Heart left ventricle (tissue), 16 donors: ENCODE measurements at regions not wholly inside any gene's neighbourhood (a gene's known extent, or its start where the extent isn't known, plus 50 kb on each side); places are given as distances from the start of the nearest gene placed in this dataset.
"Not testable (repeated sequence)": the region's sequence is repeated elsewhere in the genome, so short reads cannot be mapped to it uniquely, and the experiment has no call there.

Experiments used
- ATAC-seq, 4 donors: fragments of 200-7000 bp; cut with Tn5 transposase; one replicate each; pipeline ENCODE4 v1.9.1; 2020 to 2022; ENCODE audit warnings: moderate library complexity in 4 of 4, mild to moderate bottlenecking in 3 of 4, moderate number of reproducible peaks in 1 of 4
- DNase-seq, 5 donors: peaks; one replicate each; pipeline ENCODE4 v3.0.0-alpha.2; 2020
- H3K27ac ChIP-seq, 12 donors: fragments of 200-600 bp; sonication (generic) in 4 of 12; one replicate each; pipeline versions ENCODE4 v1.5.0 to v1.8.0; 2016 to 2022; ENCODE audit warnings: mild to moderate bottlenecking in 2 of 12
- H3K27me3 ChIP-seq, 9 donors: fragments of 200-600 bp; sonication (generic) in 2 of 9; one replicate each; pipeline versions ENCODE4 v1.5.1 to v1.8.0; 2016 to 2022; ENCODE audit warnings: mild to moderate bottlenecking in 3 of 9
- H3K36me3 ChIP-seq, 9 donors: fragments of 200-600 bp; sonication (generic) in 2 of 9; one replicate each; pipeline versions ENCODE4 v1.5.0 to v1.8.0; 2018 to 2022; ENCODE audit warnings: mild to moderate bottlenecking in 2 of 9
- H3K4me1 ChIP-seq, 12 donors: fragments of 200-600 bp; sonication (generic) in 4 of 12; one replicate each; pipeline versions ENCODE4 v1.5.0 to v1.8.0; 2016 to 2022; ENCODE audit warnings: mild to moderate bottlenecking in 3 of 12
- H3K4me3 ChIP-seq, 12 donors: fragments of 200-600 bp; sonication (generic) in 4 of 12; one replicate each; pipeline versions ENCODE4 v1.5.0 to v1.8.0; 2017 to 2022; ENCODE audit warnings: mild to moderate bottlenecking in 9 of 12, moderate library complexity in 4 of 12
- H3K9me3 ChIP-seq, 12 donors: fragments of 200-600 bp; sonication (generic) in 4 of 12; one replicate each; pipeline versions ENCODE4 v1.5.0 to v1.8.0; 2016 to 2022; ENCODE audit warnings: mild to moderate bottlenecking in 1 of 12
- CTCF ChIP-seq, 12 donors: fragments of 200-600 bp; sonication (generic) in 4 of 12; IDR thresholded peaks; one replicate each; pipeline versions ENCODE4 v1.5.0 to v1.8.0; 2018 to 2022; ENCODE audit warnings: antibody characterized with exemption in 12 of 12, mild to moderate bottlenecking in 5 of 12
- POLR2A ChIP-seq, 2 donors: fragments of 450-650 bp; IDR thresholded peaks; one replicate each; pipeline ENCODE4 v1.6.1; 2017; ENCODE audit warnings: antibody characterized with exemption in 2 of 2, mild to moderate bottlenecking in 2 of 2, moderate library complexity in 2 of 2
- WGBS, 4 donors: extraction: QIAGEN DNeasy Blood & Tissue Kit in 2 of 4; methylation state at CpG; one replicate each; pipeline versions ENCODE4 v1.1.5 to v1.1.7; 2013 to 2018; 5-methylcytosine and 5-hydroxymethylcytosine counted together
- intact Hi-C, 10 donors: fragments of 100-400 bp; cut with DNase I; formaldehyde crosslinking; loops; one replicate each; pipeline versions ENCODE4 v1.11.1 to v1.14.2; 2022
- donor health status: ischemic (EF 13 %, LVEDD 7.1; RV severe dilation, severe dysfunction).
- donor health status: healthy with polysubstance abuse.
- donor health status: DM: no; HTN: yes; CAD: no.
- donor health status: DM: no; HTN: no; CAD: no.
- donor health status: ischemic (EF 25% LVEDD 6.9; RV normal size, moderate dysfunction).
- donor health status: ischemic (EF 25% LVEDD 5.7; RV mildly dilated, moderate dysfunction).
- donor health status: healthy.
- donor health status: DM: yes; HTN: yes; CAD: no.
- donor health status: ischemic (EF 35%, LVEDD 5.7; RV mildly dilated, moderate dysfunction).
- donor health status: nonischemic (EF 11% LVEDD 7.7; RV severe dilation, severe dysfunction).
- donor health status: DM: yes; HTN: yes; CAD: no.
- donor health status: PGD.
- donor health status: ischemic (EF 29% LVEDD 5.4; RV normal size, mild dysfunction).
- donor health status: nonischemic (EF 23%, LVEDD 6.1; RV moderate dilation, normal function).

GRCh38 chr11:38711110-38711509, 2113.1 kb upstream of the RAG2 start:
- H3K9me3 ChIP-seq: no peaks in the 10 kb centered on the region
- H3K36me3 ChIP-seq: no peaks in the 10 kb centered on the region
- H3K27me3 ChIP-seq: no peaks in the 10 kb centered on the region
- no peak overlapping the region for H3K27ac ChIP-seq
- ATAC-seq (no peak), DNase-seq (no peak)
- H3K4me1 ChIP-seq: no peaks in the 10 kb centered on the region
- intact Hi-C loops: no loop called here
- H3K4me3 ChIP-seq: no peak overlapping the region
- TF ChIP-seq POLR2A (IDR thresholded peaks at IDR 0.05) (no peak), CTCF (IDR thresholded peaks at IDR 0.05) (no peak)

- H3K4me1 ChIP-seq: no peaks in the 10 kb centered on the region
- intact Hi-C loops: no loop called here
- no peaks in the 10 kb centered on the region for H3K36me3 ChIP-seq
- H3K9me3 ChIP-seq: no peaks in the 10 kb centered on the region
- no peaks in the 10 kb centered on the region for H3K27me3 ChIP-seq
- 73 to 78% (median 76%) methylated on average over 5 of the region's 5 CpGs for WGBS, 4 donors
- TF ChIP-seq CTCF (IDR thresholded peaks at IDR 0.05) (no peak), POLR2A (IDR thresholded peaks at IDR 0.05) (no peak)
- no peak overlapping the region for H3K4me3 ChIP-seq
- no peak for DNase-seq
- no peak for ATAC-seq
- no peak overlapping the region for H3K27ac ChIP-seq
These were observed 2112.2 kb upstream of the RAG2 start for GRCh38 chr11:38710262-38710661.

- no peak for ATAC-seq
- no peak overlapping the region for H3K4me3 ChIP-seq
- H3K36me3 ChIP-seq: no peaks in the 10 kb centered on the region
- DNase-seq: no peak
- TF ChIP-seq CTCF (IDR thresholded peaks at IDR 0.05) (no peak), POLR2A (IDR thresholded peaks at IDR 0.05) (no peak)
- H3K27ac ChIP-seq: no peak overlapping the region
- 52 to 69% (median 55%) methylated on average over 2 of the region's 2 CpGs for WGBS, 4 donors
- intact Hi-C loops: no loop called here
- H3K9me3 ChIP-seq: peaks cover 0 to 5% (median 0%) of the 10 kb centered on the region in 12 donors
- no peaks in the 10 kb centered on the region for H3K4me1 ChIP-seq
- H3K27me3 ChIP-seq: no peaks in the 10 kb centered on the region
These were observed 2102.1 kb upstream of the RAG2 start for GRCh38 chr11:38700111-38700510.

- no peak overlapping the region for H3K27ac ChIP-seq
- no peaks in the 10 kb centered on the region for H3K36me3 ChIP-seq
- WGBS, 4 donors: 91 to 100% (median 100%) methylated on average over 1 of the region's 1 CpG; no CpG with 5 or more reads in 1 of the 4 donors
- peaks cover 0 to 5% (median 0%) of the 10 kb centered on the region in 12 donors for H3K9me3 ChIP-seq
- no peak for ATAC-seq
- DNase-seq: peak in 1 of 5 donors; percentile 28
- H3K4me1 ChIP-seq: no peaks in the 10 kb centered on the region
- no peaks in the 10 kb centered on the region for H3K27me3 ChIP-seq
- intact Hi-C loops: no loop called here
- H3K4me3 ChIP-seq: no peak overlapping the region
- TF ChIP-seq POLR2A (IDR thresholded peaks at IDR 0.05) (no peak), CTCF (IDR thresholded peaks at IDR 0.05) (no peak)
These were observed 2095.3 kb upstream of the RAG2 start for GRCh38 chr11:38693306-38693705.

- ATAC-seq: not testable (repeated sequence)
- 64 to 78% (median 69%) methylated on average over 2 of the region's 2 CpGs for WGBS, 4 donors
These were observed 2092.2 kb upstream of the RAG2 start for GRCh38 chr11:38690211-38690610.

More at GRCh38 chr11:38690211-38690610, 2092.2 kb upstream of the RAG2 start:
- intact Hi-C loops, H3K36me3 ChIP-seq, H3K4me3 ChIP-seq, DNase-seq, H3K27ac ChIP-seq, H3K9me3 ChIP-seq, H3K27me3 ChIP-seq, H3K4me1 ChIP-seq: not testable (repeated sequence)
